CD14-positive monocyte (primary cell): ENCODE measurements at regions not wholly inside any gene's neighbourhood (a gene's known extent, or its start where the extent isn't known, plus 50 kb on each side); places are given as distances from the start of the nearest gene placed in this dataset.

Source experiments
- DNase-seq, 3 donors: peaks; one replicate each; pipeline ENCODE4 v3.0.0-alpha.2; 2011 to 2022
- H2AFZ ChIP-seq: 2 replicates; pipeline ENCODE4 v1.6.0; 2012; ENCODE audit warnings: mild to moderate bottlenecking, low read depth, low read length, inconsistent platforms; ENCODE audit not compliant: insufficient read depth, poor library complexity, severe bottlenecking
- H3K27ac ChIP-seq, 2 donors: 1 replicate in 1 of 2; 2 replicates in 1 of 2; pipeline ENCODE4 v1.5.1; 2012 to 2013; ENCODE audit warnings: low read length in 2 of 2, control low read depth in 1 of 2, inconsistent platforms in 1 of 2, low read depth in 1 of 2, mild to moderate bottlenecking in 1 of 2
- H3K27me3 ChIP-seq, 2 donors: one replicate each; pipeline versions ENCODE4 v1.6.0 to v1.6.1; 2011 to 2013; ENCODE audit warnings: low read length in 2 of 2; ENCODE audit not compliant: control insufficient read depth in 2 of 2, insufficient read depth in 2 of 2
- H3K36me3 ChIP-seq, 2 donors: replicated peaks in 1 of 2; 1 replicate in 1 of 2; 2 replicates in 1 of 2; pipeline versions ENCODE4 v1.5.1 to v1.6.1; 2012 to 2013; ENCODE audit warnings: low read length in 2 of 2, control low read depth in 1 of 2, inconsistent platforms in 1 of 2, mild to moderate bottlenecking in 1 of 2; ENCODE audit not compliant: insufficient read depth in 2 of 2, control insufficient read depth in 1 of 2
- H3K4me1 ChIP-seq, 2 donors: 1 replicate in 1 of 2; 2 replicates in 1 of 2; pipeline versions ENCODE4 v1.5.1 to v1.6.1; 2012 to 2013; ENCODE audit warnings: low read length in 2 of 2, control low read depth in 1 of 2, inconsistent platforms in 1 of 2, mild to moderate bottlenecking in 1 of 2, moderate library complexity in 1 of 2; ENCODE audit not compliant: insufficient read depth in 2 of 2, control insufficient read depth in 1 of 2
- H3K4me2 ChIP-seq: replicated peaks from 2 replicates; pipeline ENCODE3; 2012; ENCODE audit warnings: low read length, moderate library complexity, mild to moderate bottlenecking; ENCODE audit not compliant: poor library complexity, severe bottlenecking; ENCODE audit errors: extremely low read depth
- H3K4me3 ChIP-seq, 3 experiments: fragments of 200-600 bp in 1 of 3; sonication (generic) in 1 of 3; replicated peaks in 1 of 3; 1 replicate in 2 of 3; 2 replicates in 1 of 3; pipeline ENCODE4 v1.5.1; 2011 to 2013; ENCODE audit warnings: low read length in 3 of 3, mild to moderate bottlenecking in 3 of 3, control low read depth in 2 of 3, low read depth in 2 of 3, inconsistent platforms in 1 of 3, moderate library complexity in 1 of 3
- H3K79me2 ChIP-seq: 2 replicates; pipeline ENCODE4 v1.6.0; 2012; ENCODE audit warnings: mild to moderate bottlenecking, control low read depth, inconsistent platforms, low read length, moderate library complexity; ENCODE audit not compliant: insufficient read depth
- H3K9ac ChIP-seq: 2 replicates; pipeline ENCODE4 v1.6.0; 2017; ENCODE audit warnings: low read length, mild to moderate bottlenecking; ENCODE audit not compliant: insufficient read depth, poor library complexity, severe bottlenecking
- H3K9me3 ChIP-seq, 2 donors: replicated peaks in 1 of 2; 1 replicate in 1 of 2; 2 replicates in 1 of 2; pipeline versions ENCODE4 v1.5.1 to v1.6.1; 2012 to 2013; ENCODE audit warnings: low read length in 2 of 2, control low read depth in 1 of 2; ENCODE audit not compliant: control insufficient read depth in 1 of 2, insufficient read depth in 1 of 2
- H4K20me1 ChIP-seq: 2 replicates; pipeline ENCODE4 v1.6.0; 2012; ENCODE audit warnings: mild to moderate bottlenecking, low read length, control low read depth, moderate library complexity; ENCODE audit not compliant: insufficient read depth
- H3K27ac Mint-ChIP-seq, 7 donors: one replicate each; pipeline ENCODE4 v1.8.0; 2020; ENCODE audit warnings: mild to moderate bottlenecking in 7 of 7, mixed read lengths in 7 of 7, moderate library complexity in 6 of 7, inconsistent platforms in 2 of 7
- H3K27me3 Mint-ChIP-seq, 3 donors: one replicate each; pipeline ENCODE4 v1.8.0; 2021 to 2022; ENCODE audit warnings: low read depth in 3 of 3, mild to moderate bottlenecking in 3 of 3, mixed read lengths in 3 of 3, moderate library complexity in 3 of 3, inconsistent platforms in 1 of 3
- H3K36me3 Mint-ChIP-seq, 2 donors: one replicate each; pipeline ENCODE4 v1.8.0; 2020; ENCODE audit warnings: mixed read lengths in 2 of 2, inconsistent platforms in 1 of 2, mild to moderate bottlenecking in 1 of 2
- H3K4me1 Mint-ChIP-seq: one replicate; pipeline ENCODE4 v1.8.0; 2020; ENCODE audit warnings: mild to moderate bottlenecking, mixed read lengths
- H3K4me3 Mint-ChIP-seq, 2 donors: one replicate each; pipeline ENCODE4 v1.8.0; 2020; ENCODE audit warnings: mild to moderate bottlenecking in 2 of 2, mixed read lengths in 2 of 2, moderate library complexity in 1 of 2
- H3K9me3 Mint-ChIP-seq, 7 donors: one replicate each; pipeline ENCODE4 v1.8.0; 2020 to 2022; ENCODE audit warnings: mixed read lengths in 7 of 7, mild to moderate bottlenecking in 6 of 7, moderate library complexity in 6 of 7, inconsistent platforms in 2 of 7
- CTCF ChIP-seq: fragments of 200-600 bp; IDR thresholded peaks from one replicate; pipeline ENCODE4 v1.8.0; 2022; ENCODE audit warnings: antibody characterized with exemption, mild to moderate bottlenecking
- WGBS: methylation state at CpG from one replicate; pipeline ENCODE4 v1.1.5; 2013; ENCODE audit warnings: missing lambda C conversion rate; ENCODE audit not compliant: insufficient coverage; 5-methylcytosine and 5-hydroxymethylcytosine counted together
- intact Hi-C, 2 donors: fragments of 100-400 bp; cut with micrococcal nuclease; formaldehyde crosslinking; loops; one replicate each; pipeline versions ENCODE4 v1.15.0 to v1.15.1; 2023

DNA sequence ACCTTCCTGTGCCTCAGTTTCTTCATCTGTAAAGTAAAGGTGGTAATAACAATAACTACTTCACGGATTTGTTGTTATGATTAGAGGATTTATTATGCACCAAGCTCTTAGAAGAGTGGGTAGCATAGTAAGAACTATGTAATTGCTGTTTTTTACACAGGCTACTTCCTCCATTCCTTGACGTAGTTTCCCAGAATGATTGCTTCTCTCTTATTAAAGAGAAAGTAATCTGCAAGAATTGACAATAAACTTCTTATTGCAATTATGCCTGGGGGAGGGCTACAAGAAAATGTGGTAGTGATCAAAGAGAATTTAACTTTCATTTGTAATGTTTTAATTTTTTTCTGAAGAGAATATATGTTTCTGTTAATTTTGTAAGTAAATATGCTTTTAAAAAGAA lies 238.7 kb downstream of the GASK1B start:
- WGBS, result no CpG with 5 or more reads among the region's 2 CpGs
- TF ChIP-seq CTCF, result no peak

GRCh38 chr4:157932936-157933335 lies 239.9 kb downstream of the GASK1B start:
- Histone ChIP-seq H4K20me1 (no peaks in the 10 kb centered on the region), H3K4me3 (no peak overlapping the region), H2AFZ (no peak overlapping the region), H3K79me2 (no peaks in the 10 kb centered on the region), H3K4me2 (no peak overlapping the region), H3K9me3 (no peaks in the 10 kb centered on the region), H3K27ac (no peak overlapping the region), H3K9ac (no peak overlapping the region), H3K4me1 (no peaks in the 10 kb centered on the region), H3K36me3 (no peaks in the 10 kb centered on the region), H3K27me3 (no peaks in the 10 kb centered on the region)
- no peak for DNase-seq
- 90% methylated on average over 1 of the region's 1 CpG for WGBS
- Mint-ChIP-seq H3K9me3 (no peaks in the 10 kb centered on the region), H3K36me3 (no peaks in the 10 kb centered on the region), H3K27ac (peak overlapping the region in 2 of 7 donors; percentile 11 to 46), H3K4me1 (no peaks in the 10 kb centered on the region), H3K27me3 (peaks cover 0 to 2% (median 2%) of the 10 kb centered on the region in 3 donors), H3K4me3 (no peak overlapping the region)
- TF ChIP-seq CTCF, result no peak
- intact Hi-C loops, result no loop called here

More for the DNA sequence above, 238.7 kb downstream of the GASK1B start:
- Mint-ChIP-seq H3K9me3 (no peaks in the 10 kb centered on the region), H3K27ac (no peak overlapping the region), H3K36me3 (no peaks in the 10 kb centered on the region), H3K4me3 (no peak overlapping the region), H3K4me1 (no peaks in the 10 kb centered on the region), H3K27me3 (peaks cover 0 to 2% (median 2%) of the 10 kb centered on the region in 3 donors)
- no peak overlapping the region for H3K4me3 ChIP-seq
- H3K27ac ChIP-seq, result no peak overlapping the region
- no peaks in the 10 kb centered on the region for H3K9me3 ChIP-seq
- no peak overlapping the region for H2AFZ ChIP-seq
- H4K20me1 ChIP-seq, result no peaks in the 10 kb centered on the region
- no peaks in the 10 kb centered on the region for H3K27me3 ChIP-seq
- DNase-seq, result no peak
- no peaks in the 10 kb centered on the region for H3K36me3 ChIP-seq
- no peaks in the 10 kb centered on the region for H3K4me1 ChIP-seq
- no peaks in the 10 kb centered on the region for H3K79me2 ChIP-seq
- H3K9ac ChIP-seq, result no peak overlapping the region
- intact Hi-C loops, result no loop called here
- H3K4me2 ChIP-seq, result no peak overlapping the region
